Prostate gland (tissue), 2 donors: ENCODE measurements at regions not wholly inside any gene's neighbourhood (a gene's known extent, or its start where the extent isn't known, plus 50 kb on each side); places are given as distances from the start of the nearest gene placed in this dataset.

ENCODE experiments used
- CTCF ChIP-seq, 4 experiments: fragments of 200-600 bp in 2 of 4; fragments of 450-650 bp in 2 of 4; sonication (generic) in 2 of 4; IDR thresholded peaks; 1 replicate in 3 of 4; 2 replicates in 1 of 4; pipeline ENCODE4 v1.5.1; 2016 to 2019; ENCODE audit warnings: antibody characterized with exemption in 4 of 4, mild to moderate bottlenecking in 2 of 4, moderate library complexity in 2 of 4
- POLR2AphosphoS5 ChIP-seq: sonication (generic); formaldehyde crosslinking; IDR thresholded peaks from one replicate; pipeline ENCODE4 v1.6.1; 2017; ENCODE audit warnings: antibody characterized with exemption

GRCh38 chr12:46977871-46978375 lies 101.5 kb upstream of the PCED1B start:
- TF ChIP-seq CTCF (IDR thresholded peaks at IDR 0.05) = no peak
- TF ChIP-seq POLR2AphosphoS5 = no peak
